GM23338 (cell line): ENCODE measurements at regions not wholly inside any gene's neighbourhood (a gene's known extent, or its start where the extent isn't known, plus 50 kb on each side); places are given as distances from the start of the nearest gene placed in this dataset.
A peak's percentile ranks its signal among the peaks of the same experiment; 100 is the strongest.

Source experiments
- ATAC-seq: fragments of 200-7000 bp; cut with Tn5 transposase; 3 replicates; pipeline ENCODE4 v1.9.1; 2020
- DNase-seq: peaks from one replicate; pipeline ENCODE4 v3.0.0-alpha.2; 2015; ENCODE audit warnings: low spot score
- H2AFZ ChIP-seq: fragments of 200-600 bp; sonication (generic); 2 replicates; pipeline ENCODE4 v1.8.0; 2016; ENCODE audit warnings: antibody characterized with exemption, mild to moderate bottlenecking, moderate library complexity
- H3F3A ChIP-seq: fragments of 200-600 bp; sonication (generic); replicated peaks from 2 replicates; pipeline ENCODE4 v1.8.0; 2017; ENCODE audit warnings: antibody characterized with exemption, mixed run types, low read depth
- H3K27ac ChIP-seq: fragments of 200-600 bp; sonication (generic); 2 replicates; pipeline ENCODE4 v1.6.1; 2016; ENCODE audit warnings: low read depth
- H3K27me3 ChIP-seq: fragments of 200-600 bp; sonication (generic); 2 replicates; pipeline ENCODE4 v1.8.0; 2016; ENCODE audit warnings: mild to moderate bottlenecking, mixed run types, moderate library complexity; ENCODE audit not compliant: insufficient read depth
- H3K36me3 ChIP-seq: fragments of 200-600 bp; sonication (generic); 2 replicates; pipeline ENCODE4 v1.8.0; 2016; ENCODE audit warnings: mild to moderate bottlenecking; ENCODE audit not compliant: insufficient read depth
- H3K4me1 ChIP-seq: fragments of 200-600 bp; sonication (generic); 2 replicates; pipeline ENCODE4 v1.8.0; 2016; ENCODE audit warnings: mild to moderate bottlenecking, moderate library complexity; ENCODE audit not compliant: insufficient read depth
- H3K4me2 ChIP-seq: fragments of 200-600 bp; sonication (generic); 2 replicates; pipeline ENCODE4 v1.7.1; 2017; ENCODE audit warnings: mixed run types
- H3K4me3 ChIP-seq: fragments of 200-600 bp; sonication (generic); 2 replicates; pipeline ENCODE4 v1.6.1; 2016; ENCODE audit warnings: mixed run types
- H3K79me2 ChIP-seq: fragments of 200-600 bp; sonication (generic); replicated peaks from 2 replicates; pipeline ENCODE4 v1.8.0; 2017; ENCODE audit warnings: mild to moderate bottlenecking; ENCODE audit not compliant: insufficient read depth
- H3K9me2 ChIP-seq: fragments of 200-600 bp; sonication (generic); 2 replicates; pipeline ENCODE4 v1.8.0; 2017; ENCODE audit not compliant: insufficient read depth
- H4K20me1 ChIP-seq: fragments of 200-600 bp; sonication (generic); replicated peaks from 2 replicates; pipeline ENCODE4 v1.8.0; 2017; ENCODE audit warnings: mild to moderate bottlenecking; ENCODE audit not compliant: insufficient read depth
- H3K27ac Mint-ChIP-seq: 2 replicates; pipeline ENCODE4 v1.8.0; 2020; ENCODE audit warnings: inconsistent platforms, mild to moderate bottlenecking, moderate library complexity, mixed read lengths
- H3K27me3 Mint-ChIP-seq: 3 replicates; pipeline ENCODE4 v1.8.0; 2022; ENCODE audit warnings: low read depth, mild to moderate bottlenecking, moderate library complexity, mixed read lengths, inconsistent platforms; ENCODE audit not compliant: insufficient read depth, poor library complexity
- H3K36me3 Mint-ChIP-seq: 3 replicates; pipeline ENCODE4 v1.8.0; 2021; ENCODE audit warnings: low read depth, mild to moderate bottlenecking, inconsistent platforms, moderate library complexity, mixed read lengths
- H3K4me1 Mint-ChIP-seq: 3 replicates; pipeline ENCODE4 v1.8.0; 2020; ENCODE audit warnings: mild to moderate bottlenecking, inconsistent platforms, mixed read lengths
- H3K4me3 Mint-ChIP-seq: 3 replicates; pipeline ENCODE4 v1.8.0; 2021; ENCODE audit warnings: moderate library complexity, mild to moderate bottlenecking, inconsistent platforms, mixed read lengths
- H3K9me3 Mint-ChIP-seq: 3 replicates; pipeline ENCODE4 v1.8.0; 2020; ENCODE audit warnings: moderate library complexity, mild to moderate bottlenecking, inconsistent platforms, mixed read lengths
- CREB1 ChIP-seq: fragments of 250-450 bp; sonication (Bioruptor Pico); IDR thresholded peaks from 2 replicates; pipeline ENCODE4 v1.5.0; 2020; ENCODE audit warnings: low read depth, mild to moderate bottlenecking, moderate library complexity
- EZH2 ChIP-seq: fragments of 200-600 bp; sonication (generic); IDR thresholded peaks from one replicate; pipeline ENCODE4 v1.8.0; 2017; ENCODE audit warnings: antibody characterized with exemption, mild to moderate bottlenecking, low read depth; ENCODE audit not compliant: unreplicated experiment
- EZH2phosphoT487 ChIP-seq: fragments of 200-600 bp; sonication (generic); IDR thresholded peaks from one replicate; pipeline ENCODE4 v1.8.1; 2018; ENCODE audit warnings: antibody characterized with exemption; ENCODE audit not compliant: unreplicated experiment
- JUNB ChIP-seq: IDR thresholded peaks from one replicate; pipeline ENCODE4 v1.6.1; 2016; ENCODE audit warnings: antibody characterized with exemption; ENCODE audit not compliant: unreplicated experiment
- NANOG ChIP-seq: IDR thresholded peaks from 2 replicates; pipeline ENCODE4 v1.6.1; 2016; ENCODE audit warnings: antibody characterized with exemption, borderline replicate concordance
- STAT1 ChIP-seq: IDR thresholded peaks from one replicate; pipeline ENCODE4 v1.6.1; 2016; ENCODE audit warnings: antibody characterized with exemption; ENCODE audit not compliant: unreplicated experiment
- ZNF462 ChIP-seq: fragments of 250-450 bp; sonication (Bioruptor Pico); IDR thresholded peaks from 2 replicates; pipeline ENCODE4 v1.5.0; 2020; ENCODE audit warnings: mild to moderate bottlenecking, moderate library complexity
- TF ChIP-seq, protein P1 (sequence below), 2 experiments: fragments of 200-600 bp in 1 of 2; sonication (generic) in 1 of 2; conservative IDR thresholded peaks; 2 replicates each; pipeline versions ENCODE4 v1.5.1 to v1.6.1; 2016 to 2017; ENCODE audit warnings: antibody characterized with exemption in 2 of 2, low read depth in 2 of 2, mild to moderate bottlenecking in 2 of 2, moderate library complexity in 1 of 2

GRCh38 chr1:199112365-199112764 lies 473.5 kb downstream of the PTPRC start (continued):
- no peak for TF ChIP-seq ZNF462 (CRISPR knock-in tag)
- TF ChIP-seq STAT1, result no peak
- no peak for TF ChIP-seq CREB1 (CRISPR knock-in tag)
- TF ChIP-seq, protein P1, sequence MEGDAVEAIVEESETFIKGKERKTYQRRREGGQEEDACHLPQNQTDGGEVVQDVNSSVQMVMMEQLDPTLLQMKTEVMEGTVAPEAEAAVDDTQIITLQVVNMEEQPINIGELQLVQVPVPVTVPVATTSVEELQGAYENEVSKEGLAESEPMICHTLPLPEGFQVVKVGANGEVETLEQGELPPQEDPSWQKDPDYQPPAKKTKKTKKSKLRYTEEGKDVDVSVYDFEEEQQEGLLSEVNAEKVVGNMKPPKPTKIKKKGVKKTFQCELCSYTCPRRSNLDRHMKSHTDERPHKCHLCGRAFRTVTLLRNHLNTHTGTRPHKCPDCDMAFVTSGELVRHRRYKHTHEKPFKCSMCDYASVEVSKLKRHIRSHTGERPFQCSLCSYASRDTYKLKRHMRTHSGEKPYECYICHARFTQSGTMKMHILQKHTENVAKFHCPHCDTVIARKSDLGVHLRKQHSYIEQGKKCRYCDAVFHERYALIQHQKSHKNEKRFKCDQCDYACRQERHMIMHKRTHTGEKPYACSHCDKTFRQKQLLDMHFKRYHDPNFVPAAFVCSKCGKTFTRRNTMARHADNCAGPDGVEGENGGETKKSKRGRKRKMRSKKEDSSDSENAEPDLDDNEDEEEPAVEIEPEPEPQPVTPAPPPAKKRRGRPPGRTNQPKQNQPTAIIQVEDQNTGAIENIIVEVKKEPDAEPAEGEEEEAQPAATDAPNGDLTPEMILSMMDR (conservative IDR thresholded peaks at IDR 0.05; ENCODE audit: low read depth in 2 of 2), result no peak
- no peak for TF ChIP-seq EZH2
- TF ChIP-seq JUNB, result no peak
- no peak for TF ChIP-seq EZH2phosphoT487

DNA sequence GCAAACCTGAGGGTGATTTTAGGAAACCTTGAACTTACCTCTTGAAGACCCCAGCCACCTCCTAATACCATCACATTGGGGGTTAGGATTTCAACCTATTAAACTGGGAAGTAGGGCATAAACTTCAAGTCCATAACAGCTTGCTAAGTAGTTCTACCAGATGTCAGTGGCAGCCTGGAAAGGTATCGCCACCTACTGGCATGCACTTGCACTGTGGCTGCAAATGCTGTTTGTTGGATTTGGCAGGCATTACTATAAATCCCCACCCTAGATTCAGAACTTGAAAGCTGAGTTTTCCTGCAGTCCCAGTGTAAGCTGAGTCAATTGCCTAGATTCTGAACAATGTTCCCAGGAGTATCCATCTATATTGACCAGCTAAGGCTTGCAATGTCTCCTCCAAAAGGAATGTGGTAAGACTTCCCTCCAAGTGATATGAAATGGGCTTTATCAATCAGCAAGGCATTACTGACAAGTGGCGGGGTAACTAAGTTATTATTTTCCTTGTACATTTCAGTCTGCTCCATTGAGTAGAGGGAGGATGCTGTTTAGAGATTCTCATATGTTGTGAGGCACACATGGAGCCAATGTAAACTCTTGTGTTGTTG lies 474.5 kb downstream of the PTPRC start:
- H3K4me3 Mint-ChIP-seq, result no peak overlapping the region
- H4K20me1 ChIP-seq, result no peaks in the 10 kb centered on the region
- H3K36me3 Mint-ChIP-seq, result no peaks in the 10 kb centered on the region
- no peaks in the 10 kb centered on the region for H3F3A ChIP-seq
- H3K4me2 ChIP-seq, result no peak overlapping the region
- DNase-seq, result peak; percentile 74
- peaks cover 5% of the 10 kb centered on the region; the same call in 1 of the 2 replicates for H3K9me2 ChIP-seq
- ATAC-seq, result peak; percentile 78
- H3K4me1 Mint-ChIP-seq, result peaks cover 16% of the 10 kb centered on the region
- no peak overlapping the region for H3K27ac ChIP-seq
- H3K27ac Mint-ChIP-seq, result no peak overlapping the region
- no peaks in the 10 kb centered on the region for H3K27me3 Mint-ChIP-seq
- H3K79me2 ChIP-seq, result no peaks in the 10 kb centered on the region
- no peak overlapping the region for H3K4me3 ChIP-seq
- no peaks in the 10 kb centered on the region; the same call in 2 of the 3 replicates for H3K9me3 Mint-ChIP-seq
- no peaks in the 10 kb centered on the region for H3K27me3 ChIP-seq
- TF ChIP-seq EZH2 (no peak), NANOG (no peak), EZH2phosphoT487 (no peak)
- TF ChIP-seq, protein P1 (conservative IDR thresholded peaks at IDR 0.05; ENCODE audit: low read depth in 2 of 2), result peak; percentile 86 to 93
- peaks cover 15% of the 10 kb centered on the region; the same call in 1 of the 2 replicates for H3K4me1 ChIP-seq
- H3K36me3 ChIP-seq, result no peaks in the 10 kb centered on the region
- H2AFZ ChIP-seq, result no peak overlapping the region
